GM06990 (cell line): ENCODE measurements at regions not wholly inside any gene's neighbourhood (a gene's known extent, or its start where the extent isn't known, plus 50 kb on each side); places are given as distances from the start of the nearest gene placed in this dataset.

Experiments used
- DNase-seq: peaks from one replicate; pipeline ENCODE4 v3.0.0-alpha.2; 2011; ENCODE audit not compliant: insufficient read length; ENCODE audit errors: extremely low read depth
- H3K27me3 ChIP-seq: replicated peaks from 2 replicates; pipeline ENCODE4 v1.6.0; 2011; ENCODE audit warnings: low read length; ENCODE audit not compliant: control insufficient read depth, insufficient read depth
- H3K36me3 ChIP-seq: 2 replicates; pipeline ENCODE4 v1.5.1; 2011; ENCODE audit warnings: low read length; ENCODE audit not compliant: control insufficient read depth, insufficient read depth
- H3K4me3 ChIP-seq: replicated peaks from 2 replicates; pipeline ENCODE4 v1.5.1; 2011; ENCODE audit warnings: low read depth, mild to moderate bottlenecking, control low read depth, low read length
- TF ChIP-seq, protein P1 (sequence below): IDR thresholded peaks from 2 replicates; pipeline ENCODE4 v1.5.1; 2011; ENCODE audit warnings: low read length, control low read depth, mild to moderate bottlenecking, inconsistent platforms; ENCODE audit not compliant: insufficient read depth, poor library complexity, severe bottlenecking

DNA sequence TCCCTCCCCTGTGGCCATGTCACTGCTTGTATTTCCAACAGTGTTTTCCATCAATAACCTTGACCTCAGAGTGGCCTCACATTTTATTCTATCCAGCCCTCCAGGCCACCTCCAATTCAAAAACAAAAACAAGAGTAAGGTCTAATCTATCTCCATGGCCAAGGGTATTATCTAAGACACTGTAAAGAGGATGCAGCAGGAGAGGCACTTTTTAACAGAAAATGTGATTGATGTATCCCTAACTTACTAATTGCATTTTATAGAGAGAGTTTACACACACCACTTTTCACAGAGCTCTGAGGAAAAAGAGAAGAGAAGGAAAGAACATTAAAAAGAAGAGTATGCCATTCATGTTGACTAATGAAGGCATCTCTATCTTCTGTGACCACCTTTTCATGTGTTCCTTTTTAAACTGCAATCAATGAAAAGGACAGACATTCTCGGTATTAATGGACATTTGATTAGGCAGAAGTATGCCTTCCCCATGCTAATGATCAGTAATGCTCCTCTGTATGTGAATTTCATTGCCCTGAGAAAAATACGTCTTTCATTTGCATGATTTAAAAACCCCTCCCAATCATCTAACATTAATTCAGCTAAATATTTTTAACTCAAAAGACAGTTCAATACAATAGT, 653.3 kb upstream of the POU3F3 start:
- DNase-seq, result no peak
- H3K27me3 ChIP-seq, result no peaks in the 10 kb centered on the region
- no peaks in the 10 kb centered on the region for H3K36me3 ChIP-seq
- TF ChIP-seq, protein P1, sequence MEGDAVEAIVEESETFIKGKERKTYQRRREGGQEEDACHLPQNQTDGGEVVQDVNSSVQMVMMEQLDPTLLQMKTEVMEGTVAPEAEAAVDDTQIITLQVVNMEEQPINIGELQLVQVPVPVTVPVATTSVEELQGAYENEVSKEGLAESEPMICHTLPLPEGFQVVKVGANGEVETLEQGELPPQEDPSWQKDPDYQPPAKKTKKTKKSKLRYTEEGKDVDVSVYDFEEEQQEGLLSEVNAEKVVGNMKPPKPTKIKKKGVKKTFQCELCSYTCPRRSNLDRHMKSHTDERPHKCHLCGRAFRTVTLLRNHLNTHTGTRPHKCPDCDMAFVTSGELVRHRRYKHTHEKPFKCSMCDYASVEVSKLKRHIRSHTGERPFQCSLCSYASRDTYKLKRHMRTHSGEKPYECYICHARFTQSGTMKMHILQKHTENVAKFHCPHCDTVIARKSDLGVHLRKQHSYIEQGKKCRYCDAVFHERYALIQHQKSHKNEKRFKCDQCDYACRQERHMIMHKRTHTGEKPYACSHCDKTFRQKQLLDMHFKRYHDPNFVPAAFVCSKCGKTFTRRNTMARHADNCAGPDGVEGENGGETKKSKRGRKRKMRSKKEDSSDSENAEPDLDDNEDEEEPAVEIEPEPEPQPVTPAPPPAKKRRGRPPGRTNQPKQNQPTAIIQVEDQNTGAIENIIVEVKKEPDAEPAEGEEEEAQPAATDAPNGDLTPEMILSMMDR, result no peak
- H3K4me3 ChIP-seq, result no peak overlapping the region

DNA sequence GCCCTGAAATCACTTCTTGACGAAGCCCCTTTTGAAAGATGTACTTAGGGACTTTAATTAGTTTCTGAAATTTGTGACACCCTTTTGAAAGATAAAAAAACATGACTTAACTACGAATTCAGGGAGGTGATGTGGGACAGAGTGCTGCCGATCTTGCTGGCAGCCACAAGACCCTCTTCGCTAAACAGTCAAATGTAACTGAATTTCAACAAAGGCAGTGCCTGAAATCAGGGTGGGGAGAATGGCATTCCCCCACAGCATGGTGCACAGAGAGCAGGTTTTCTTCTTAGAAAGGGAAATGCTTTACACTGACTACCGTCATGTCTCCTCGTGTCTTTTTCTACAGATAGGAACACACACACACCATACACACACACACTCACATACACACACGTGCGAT, 640.2 kb upstream of the POU3F3 start:
- no peak overlapping the region for H3K4me3 ChIP-seq
- TF ChIP-seq, protein P1, result no peak
- no peaks in the 10 kb centered on the region for H3K36me3 ChIP-seq
- no peaks in the 10 kb centered on the region for H3K27me3 ChIP-seq
- DNase-seq, result no peak

DNA sequence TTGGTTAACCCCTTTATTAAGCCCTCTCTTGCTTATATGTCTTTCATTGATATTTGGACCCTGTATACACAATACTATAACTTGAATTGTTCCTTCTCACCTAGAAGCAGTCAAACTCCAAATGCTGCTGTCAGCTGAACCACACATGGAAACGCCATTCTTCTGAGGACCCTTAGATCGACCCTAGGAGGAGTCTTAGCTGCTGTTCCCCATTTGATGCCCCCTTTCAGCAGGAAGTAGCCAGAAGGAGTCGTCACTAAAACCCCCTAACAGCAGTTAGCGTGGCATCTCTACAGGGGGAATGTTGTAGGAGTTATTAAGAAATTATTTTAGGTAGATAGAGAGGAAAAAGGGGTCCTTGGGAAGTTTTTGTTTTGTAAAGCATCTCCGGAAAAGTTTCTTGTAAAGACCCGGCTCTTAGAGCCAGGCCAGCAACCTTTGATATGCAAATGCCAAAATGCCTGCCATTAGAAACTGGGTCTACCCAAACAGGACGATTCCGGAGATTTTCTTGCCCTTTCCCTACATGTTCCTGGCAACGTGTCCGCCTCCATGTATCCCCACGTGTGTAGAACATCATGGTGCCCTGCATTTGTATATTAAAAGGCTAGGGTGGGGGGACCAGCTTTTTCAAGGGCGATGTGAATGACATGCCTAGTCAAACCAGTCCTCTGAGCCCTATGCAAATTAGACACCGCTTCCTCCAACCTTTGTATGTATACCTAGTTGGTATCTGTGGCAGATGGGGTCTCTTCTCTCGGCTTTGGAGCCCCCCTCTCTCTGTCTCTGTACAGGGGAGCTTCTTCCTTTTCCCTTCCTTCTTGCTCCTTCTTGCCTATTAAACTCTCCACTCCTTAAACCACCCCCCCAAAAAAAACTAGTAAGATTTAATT, 638.4 kb upstream of the POU3F3 start:
- H3K4me3 ChIP-seq, result no peak overlapping the region
- DNase-seq, result no peak
- TF ChIP-seq, protein P1, result no peak
- no peaks in the 10 kb centered on the region for H3K36me3 ChIP-seq
- no peaks in the 10 kb centered on the region for H3K27me3 ChIP-seq

DNA sequence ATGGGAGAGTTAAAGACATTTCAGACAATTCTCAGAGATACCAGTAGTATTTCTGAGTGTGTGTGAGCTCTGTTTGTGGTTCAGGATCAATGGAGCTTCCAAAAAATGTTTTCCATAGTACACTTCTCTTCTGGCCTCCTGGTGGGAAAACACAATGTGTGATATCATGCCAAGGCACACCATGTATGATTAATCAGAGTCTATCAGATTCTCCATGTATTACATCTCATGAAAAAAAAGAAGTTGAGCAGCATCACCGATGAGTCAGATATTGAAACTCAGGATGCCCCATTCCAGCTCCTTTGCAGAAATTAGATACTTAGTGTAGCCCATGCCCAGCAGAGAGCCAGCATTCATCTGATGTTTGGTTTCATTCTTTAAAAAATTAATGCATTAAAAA, 620.3 kb upstream of the POU3F3 start:
- no peak overlapping the region for H3K4me3 ChIP-seq
- no peaks in the 10 kb centered on the region for H3K27me3 ChIP-seq
- no peak for DNase-seq
- no peaks in the 10 kb centered on the region for H3K36me3 ChIP-seq
- TF ChIP-seq, protein P1, result no peak

DNA sequence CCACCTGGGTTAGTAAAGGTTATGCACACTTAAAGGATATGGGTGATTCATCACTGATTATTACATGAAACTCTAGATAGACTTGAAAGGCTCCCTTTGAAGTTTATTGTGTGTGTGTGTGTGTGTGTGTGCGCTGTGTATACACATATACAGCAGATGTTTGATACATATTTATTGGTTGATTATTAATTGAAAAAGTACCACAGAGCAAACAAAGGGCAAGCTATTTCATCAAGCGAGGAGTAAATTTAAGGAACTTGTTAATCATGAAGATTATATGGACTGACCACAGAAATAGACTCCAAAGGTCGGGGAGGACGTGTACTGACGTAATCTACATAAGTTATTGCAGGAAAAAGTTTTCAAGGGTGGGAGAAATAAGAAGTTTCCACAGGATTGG, 617.4 kb upstream of the POU3F3 start:
- no peak for DNase-seq
- no peaks in the 10 kb centered on the region for H3K36me3 ChIP-seq
- H3K4me3 ChIP-seq, result no peak overlapping the region
- H3K27me3 ChIP-seq, result no peaks in the 10 kb centered on the region
- TF ChIP-seq, protein P1, result no peak
